Uterus (tissue), 2 donors: ENCODE measurements at regions not wholly inside any gene's neighbourhood (a gene's known extent, or its start where the extent isn't known, plus 50 kb on each side); places are given as distances from the start of the nearest gene placed in this dataset.
"Not testable (repeated sequence)": the region's sequence is repeated elsewhere in the genome, so short reads cannot be mapped to it uniquely, and the experiment has no call there.

Experiments
- CTCF ChIP-seq, 4 experiments: fragments of 200-600 bp in 2 of 4; fragments of 450-650 bp in 2 of 4; sonication (generic) in 2 of 4; IDR thresholded peaks; one replicate each; pipeline ENCODE4 v1.5.1; 2016 to 2019; ENCODE audit warnings: antibody characterized with exemption in 4 of 4, mild to moderate bottlenecking in 2 of 4, moderate library complexity in 1 of 4
- POLR2A ChIP-seq, 2 donors: fragments of 450-650 bp; IDR thresholded peaks; one replicate each; pipeline ENCODE4 v1.6.1; 2016; ENCODE audit warnings: antibody characterized with exemption in 2 of 2, mild to moderate bottlenecking in 1 of 2, moderate library complexity in 1 of 2

GRCh38 chr11:93926099-93926498, 75.7 kb upstream of the VSTM5 start:
- TF ChIP-seq CTCF, POLR2A (IDR thresholded peaks at IDR 0.05): not testable (repeated sequence)
